IMR-90 (cell line): ENCODE measurements at regions not wholly inside any gene's neighbourhood (a gene's known extent, or its start where the extent isn't known, plus 50 kb on each side); places are given as distances from the start of the nearest gene placed in this dataset.
"Not testable (repeated sequence)": the region's sequence is repeated elsewhere in the genome, so short reads cannot be mapped to it uniquely, and the experiment has no call there.

Experiments used
- ATAC-seq: fragments of 200-7000 bp; cut with Tn5 transposase; 2 replicates; pipeline ENCODE4 v1.9.1; 2020; ENCODE audit warnings: low read depth, mild to moderate bottlenecking, moderate library complexity
- BruUV-seq: library from RNA; stranded (reverse); fragments of 400-500 nt; replicated peaks from 2 replicates; lab custom pipeline; 2021; lab: Mats Ljungman, UMichigan
- CTCF ChIA-PET: fragments of 300-600 bp; formaldehyde crosslinking; extraction: SDS; loops from one replicate; lab custom pipeline; 2021; ENCODE audit warnings: antibody characterized with exemption; lab: Yijun Ruan, JAX
- POLR2A ChIA-PET: fragments of 300-600 bp; sonication (Branson Sonifier 250); formaldehyde crosslinking; loops from one replicate; lab custom pipeline; 2022; ENCODE audit warnings: antibody characterized with exemption; ENCODE audit not compliant: unreplicated experiment; lab: Charles Lee
- DNase-seq: peaks from one replicate; pipeline ENCODE4 v3.0.0; 2013
- H2AFZ ChIP-seq: replicated peaks from 2 replicates; pipeline ENCODE3; 2013; ENCODE audit warnings: low read length, mild to moderate bottlenecking; ENCODE audit not compliant: poor library complexity
- H2AK5ac ChIP-seq: 2 replicates; pipeline ENCODE4 v1.6.1; 2013; ENCODE audit warnings: low read depth, low read length, inconsistent platforms
- H2AK9ac ChIP-seq: replicated peaks from 2 replicates; pipeline ENCODE3; 2013; ENCODE audit warnings: mild to moderate bottlenecking, low read depth, low read length, moderate library complexity; ENCODE audit not compliant: poor library complexity
- H2BK120ac ChIP-seq: 2 replicates; pipeline ENCODE4 v1.6.1; 2013; ENCODE audit warnings: low read depth, low read length, inconsistent platforms
- H2BK15ac ChIP-seq: 3 replicates; pipeline ENCODE4 v1.6.1; 2013; ENCODE audit warnings: low read depth, low read length, inconsistent platforms
- H2BK20ac ChIP-seq: 2 replicates; pipeline ENCODE4 v1.6.1; 2013; ENCODE audit warnings: low read depth, mild to moderate bottlenecking, inconsistent platforms, low read length, moderate library complexity
- H2BK5ac ChIP-seq: 2 replicates; pipeline ENCODE4 v1.6.1; 2013; ENCODE audit warnings: mild to moderate bottlenecking, low read depth, low read length, inconsistent platforms; ENCODE audit not compliant: poor library complexity, severe bottlenecking
- H3K14ac ChIP-seq: replicated peaks from 2 replicates; pipeline ENCODE4 v1.6.1; 2013; ENCODE audit warnings: low read depth, low read length, inconsistent platforms
- H3K18ac ChIP-seq: 2 replicates; pipeline ENCODE4 v1.6.1; 2013; ENCODE audit warnings: low read depth, low read length, control low read depth
- H3K23ac ChIP-seq: 2 replicates; pipeline ENCODE4 v1.6.1; 2013; ENCODE audit warnings: low read depth, low read length, inconsistent platforms
- H3K27ac ChIP-seq: 2 replicates; pipeline ENCODE4 v1.5.1; 2013; ENCODE audit warnings: mild to moderate bottlenecking, control low read depth, low read length; ENCODE audit not compliant: insufficient read depth
- H3K27me3 ChIP-seq: 2 replicates; pipeline ENCODE4 v1.6.1; 2013; ENCODE audit warnings: low read length; ENCODE audit not compliant: control insufficient read depth, insufficient read depth
- H3K36me3 ChIP-seq: 2 replicates; pipeline ENCODE4 v1.6.1; 2013; ENCODE audit warnings: low read length, mixed read lengths; ENCODE audit not compliant: control insufficient read depth, insufficient read depth
- H3K4ac ChIP-seq: 2 replicates; pipeline ENCODE4 v1.6.1; 2013; ENCODE audit warnings: low read depth, low read length, inconsistent platforms
- H3K4me1 ChIP-seq: 2 replicates; pipeline ENCODE4 v1.6.1; 2013; ENCODE audit warnings: low read length, mixed read lengths; ENCODE audit not compliant: control insufficient read depth, insufficient read depth
- H3K4me2 ChIP-seq: 2 replicates; pipeline ENCODE4 v1.6.1; 2013; ENCODE audit warnings: low read depth, mild to moderate bottlenecking, control low read depth, low read length, moderate library complexity
- H3K4me3 ChIP-seq: 2 replicates; pipeline ENCODE4 v1.5.1; 2013; ENCODE audit warnings: low read depth, mild to moderate bottlenecking, control low read depth, low read length, moderate library complexity; ENCODE audit not compliant: insufficient read depth
- H3K56ac ChIP-seq: 2 replicates; pipeline ENCODE4 v1.6.1; 2013; ENCODE audit warnings: low read length, inconsistent platforms; ENCODE audit not compliant: insufficient read depth; ENCODE audit errors: extremely low read depth
- H3K79me1 ChIP-seq, 2 experiments: 2 replicates each; pipeline ENCODE4 v1.6.1; 2013; ENCODE audit warnings: low read length in 2 of 2, inconsistent platforms in 1 of 2, low read depth in 1 of 2
- H3K9ac ChIP-seq: 2 replicates; pipeline ENCODE4 v1.6.1; 2013; ENCODE audit warnings: low read depth, low read length, control low read depth
- H3K9me1 ChIP-seq: 2 replicates; pipeline ENCODE4 v1.6.1; 2013; ENCODE audit warnings: low read length, inconsistent platforms; ENCODE audit not compliant: insufficient read depth
- H3K9me3 ChIP-seq: 2 replicates; pipeline ENCODE4 v1.6.1; 2013; ENCODE audit warnings: low read length; ENCODE audit not compliant: control insufficient read depth, insufficient read depth
- H4K20me1 ChIP-seq: 2 replicates; pipeline ENCODE4 v1.6.1; 2013; ENCODE audit warnings: low read length, inconsistent platforms; ENCODE audit not compliant: insufficient read depth
- H4K5ac ChIP-seq: 2 replicates; pipeline ENCODE4 v1.6.1; 2013; ENCODE audit warnings: mild to moderate bottlenecking, low read depth, low read length, control low read depth
- H4K8ac ChIP-seq, 2 experiments: 2 replicates each; pipeline ENCODE4 v1.6.1; 2013; ENCODE audit warnings: low read depth in 2 of 2, low read length in 2 of 2, control low read depth in 1 of 2, inconsistent platforms in 1 of 2
- H4K91ac ChIP-seq: 2 replicates; pipeline ENCODE4 v1.6.1; 2013; ENCODE audit warnings: low read depth, low read length, inconsistent platforms; ENCODE audit not compliant: insufficient read depth
- WGBS, 2 experiments: methylation state at CpG; one replicate each; pipeline versions ENCODE4 v1.1.5 to v1.1.7; 2013; ENCODE audit warnings: missing lambda C conversion rate in 2 of 2; ENCODE audit not compliant: insufficient read length in 1 of 2; ENCODE audit errors: extremely low coverage in 2 of 2; 5-methylcytosine and 5-hydroxymethylcytosine counted together
- dilution Hi-C: fragments of 300-500 bp; cut with HindIII; formaldehyde crosslinking; loops from one replicate; pipeline ENCODE4 v1.14.3; 2018; ENCODE audit warnings: low sequenced_read_pairs; ENCODE audit not compliant: unreplicated experiment
- in situ Hi-C: fragments of 300-500 bp; cut with MboI; formaldehyde crosslinking; loops from 3 replicates; pipeline ENCODE4 v1.14.3; 2019; ENCODE audit warnings: low sequenced_read_pairs, inconsistent platforms, mixed read lengths
- intact Hi-C: fragments of 100-400 bp; cut with micrococcal nuclease; formaldehyde crosslinking; loops from 2 replicates; pipeline ENCODE4 v1.10.0; 2022

GRCh38 chr4:158418679-158419078, 103.0 kb upstream of the RXFP1 start:
- dilution Hi-C loops, H3K4me3 ChIP-seq, H2BK120ac ChIP-seq, in situ Hi-C loops, ATAC-seq, H2BK5ac ChIP-seq, H3K9ac ChIP-seq, H3K4me1 ChIP-seq, H3K27me3 ChIP-seq, H3K79me1 ChIP-seq, H4K5ac ChIP-seq, BruUV-seq, H3K9me1 ChIP-seq, H3K14ac ChIP-seq, H3K4ac ChIP-seq, H3K56ac ChIP-seq, H2BK15ac ChIP-seq, H3K18ac ChIP-seq, POLR2A ChIA-PET, DNase-seq, H2AFZ ChIP-seq, H4K20me1 ChIP-seq, H3K23ac ChIP-seq, CTCF ChIA-PET, intact Hi-C loops, H2BK20ac ChIP-seq, H2AK9ac ChIP-seq, H3K4me2 ChIP-seq, H4K8ac ChIP-seq, H3K9me3 ChIP-seq, H3K27ac ChIP-seq, H3K36me3 ChIP-seq, H4K91ac ChIP-seq, H2AK5ac ChIP-seq: not testable (repeated sequence)
- WGBS, 2 experiments, result 82% methylated on average over 3 of the region's 4 CpGs; no CpG with 5 or more reads in 1 of the 2 experiments
